Naive thymus-derived CD8-positive, alpha-beta T cell (primary cell): ENCODE measurements at regions not wholly inside any gene's neighbourhood (a gene's known extent, or its start where the extent isn't known, plus 50 kb on each side); places are given as distances from the start of the nearest gene placed in this dataset.

ENCODE experiments used
- ATAC-seq, 2 donors: fragments of 150-1000 bp; cut with Tn5 transposase in 1 of 2; sonication (Bioruptor Pico), chemical (Tn5 transposase) in 1 of 2; 1 replicate in 1 of 2; 2 replicates in 1 of 2; pipeline ENCODE4 v1.10.0; 2021; ENCODE audit warnings: mild to moderate bottlenecking in 2 of 2, moderate library complexity in 2 of 2
- POLR2A ChIA-PET: fragments of 350-600 bp; sonication (Branson Sonifier 250); formaldehyde crosslinking; loops from one replicate; lab custom pipeline; 2021; ENCODE audit warnings: antibody characterized with exemption; lab: Charles Lee
- DNase-seq, 10 donors: peaks; one replicate each; pipeline versions ENCODE4 v3.0.0 to v3.0.0-alpha.2; 2020 to 2022
- H3K27ac Mint-ChIP-seq, 10 donors: one replicate each; pipeline ENCODE4 v1.8.0; 2020 to 2022; ENCODE audit warnings: mild to moderate bottlenecking in 10 of 10, mixed read lengths in 10 of 10, moderate library complexity in 4 of 10, inconsistent platforms in 1 of 10
- H3K27me3 Mint-ChIP-seq, 5 donors: one replicate each; pipeline ENCODE4 v1.8.0; 2021 to 2022; ENCODE audit warnings: mixed read lengths in 5 of 5
- H3K36me3 Mint-ChIP-seq, 3 donors: one replicate each; pipeline ENCODE4 v1.8.0; 2020 to 2022; ENCODE audit warnings: mixed read lengths in 3 of 3, mild to moderate bottlenecking in 2 of 3, inconsistent platforms in 1 of 3
- H3K4me1 Mint-ChIP-seq, 4 donors: one replicate each; pipeline ENCODE4 v1.8.0; 2021 to 2022; ENCODE audit warnings: mixed read lengths in 4 of 4
- H3K4me3 Mint-ChIP-seq, 10 donors: one replicate each; pipeline ENCODE4 v1.8.0; 2020 to 2022; ENCODE audit warnings: mild to moderate bottlenecking in 10 of 10, mixed read lengths in 10 of 10, moderate library complexity in 6 of 10, inconsistent platforms in 1 of 10
- H3K9me3 Mint-ChIP-seq, 9 donors: one replicate each; pipeline ENCODE4 v1.8.0; 2020 to 2022; ENCODE audit warnings: mixed read lengths in 9 of 9, mild to moderate bottlenecking in 3 of 9, inconsistent platforms in 1 of 9, moderate library complexity in 1 of 9

DNA sequence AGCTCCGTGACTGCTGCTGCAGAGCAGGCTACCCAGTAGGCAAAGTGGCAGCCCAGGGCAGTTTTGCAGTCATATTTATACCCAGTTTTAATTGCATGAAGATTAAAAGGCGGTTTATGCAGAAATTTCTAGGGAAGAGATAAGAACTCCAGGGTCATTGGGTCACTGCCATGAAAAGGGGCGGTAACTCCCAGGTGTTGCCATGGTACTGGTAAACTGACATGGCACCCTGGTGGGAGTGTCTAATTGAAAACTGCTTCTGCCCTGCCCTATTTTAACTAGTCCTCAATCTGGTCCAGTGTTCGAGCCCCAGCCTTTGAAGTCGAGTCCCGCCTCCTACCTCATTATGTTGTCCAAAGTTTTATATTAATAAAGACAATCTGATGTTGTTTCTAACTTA lies 75.0 kb upstream of the FUCA2 start:
- no peak overlapping the region for H3K27ac Mint-ChIP-seq
- POLR2A ChIA-PET: no interaction called here
- no peak overlapping the region for H3K4me3 Mint-ChIP-seq
- H3K9me3 Mint-ChIP-seq: no peaks in the 10 kb centered on the region
- no peaks in the 10 kb centered on the region for H3K4me1 Mint-ChIP-seq
- no peak for ATAC-seq
- no peak for DNase-seq
- no peaks in the 10 kb centered on the region for H3K36me3 Mint-ChIP-seq
- H3K27me3 Mint-ChIP-seq: no peaks in the 10 kb centered on the region

DNA sequence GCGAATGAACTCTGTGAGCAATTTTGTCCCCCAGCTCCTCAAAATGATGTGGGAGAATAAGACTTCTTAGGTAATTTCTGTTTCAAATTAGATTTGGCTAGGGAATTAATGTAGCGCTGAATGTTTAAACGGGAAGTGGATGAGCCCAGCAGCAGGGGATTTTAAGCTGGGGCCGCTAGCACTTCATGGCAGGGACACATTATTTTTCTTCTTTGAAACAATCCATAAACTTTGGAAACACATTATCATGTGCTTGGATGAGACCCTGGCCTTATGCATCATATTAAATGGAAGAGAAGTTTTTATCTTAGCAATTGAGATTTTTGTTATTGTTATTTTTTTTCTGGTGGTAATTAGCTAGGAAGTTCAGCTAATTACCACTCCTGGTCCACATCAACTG lies 74.2 kb upstream of the FUCA2 start:
- H3K36me3 Mint-ChIP-seq: no peaks in the 10 kb centered on the region
- H3K4me3 Mint-ChIP-seq: no peak overlapping the region
- ATAC-seq: no peak
- H3K27ac Mint-ChIP-seq: no peak overlapping the region
- no peaks in the 10 kb centered on the region for H3K27me3 Mint-ChIP-seq
- H3K9me3 Mint-ChIP-seq: no peaks in the 10 kb centered on the region
- POLR2A ChIA-PET: no interaction called here
- peaks cover 0 to 3% (median 0%) of the 10 kb centered on the region in 4 donors for H3K4me1 Mint-ChIP-seq
- DNase-seq: no peak

DNA sequence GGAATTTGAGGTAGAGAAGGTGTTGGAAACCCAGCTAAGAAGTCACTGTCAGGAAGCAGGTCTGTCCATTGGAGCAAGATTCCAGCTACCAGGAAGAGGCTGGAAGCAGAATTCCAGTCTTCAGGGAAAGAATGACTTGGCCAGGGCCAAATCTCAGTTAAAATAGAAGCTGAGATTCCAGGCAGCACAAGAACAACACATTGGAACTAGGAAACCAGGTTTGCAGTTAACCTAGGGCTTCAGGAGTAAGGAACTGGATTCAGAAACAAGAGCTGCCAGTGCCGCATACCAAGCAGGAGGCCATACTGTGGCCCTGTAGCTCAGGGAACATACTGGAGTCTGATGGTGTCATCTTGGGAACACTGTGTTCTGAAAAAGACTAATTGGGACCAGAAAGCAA lies 73.7 kb upstream of the FUCA2 start:
- Mint-ChIP-seq H3K27ac (no peak overlapping the region), H3K4me3 (no peak overlapping the region), H3K27me3 (no peaks in the 10 kb centered on the region), H3K36me3 (no peaks in the 10 kb centered on the region), H3K9me3 (no peaks in the 10 kb centered on the region), H3K4me1 (peaks cover 0 to 3% (median 0%) of the 10 kb centered on the region in 4 donors)
- POLR2A ChIA-PET: no interaction called here
- no peak for ATAC-seq
- no peak for DNase-seq

DNA sequence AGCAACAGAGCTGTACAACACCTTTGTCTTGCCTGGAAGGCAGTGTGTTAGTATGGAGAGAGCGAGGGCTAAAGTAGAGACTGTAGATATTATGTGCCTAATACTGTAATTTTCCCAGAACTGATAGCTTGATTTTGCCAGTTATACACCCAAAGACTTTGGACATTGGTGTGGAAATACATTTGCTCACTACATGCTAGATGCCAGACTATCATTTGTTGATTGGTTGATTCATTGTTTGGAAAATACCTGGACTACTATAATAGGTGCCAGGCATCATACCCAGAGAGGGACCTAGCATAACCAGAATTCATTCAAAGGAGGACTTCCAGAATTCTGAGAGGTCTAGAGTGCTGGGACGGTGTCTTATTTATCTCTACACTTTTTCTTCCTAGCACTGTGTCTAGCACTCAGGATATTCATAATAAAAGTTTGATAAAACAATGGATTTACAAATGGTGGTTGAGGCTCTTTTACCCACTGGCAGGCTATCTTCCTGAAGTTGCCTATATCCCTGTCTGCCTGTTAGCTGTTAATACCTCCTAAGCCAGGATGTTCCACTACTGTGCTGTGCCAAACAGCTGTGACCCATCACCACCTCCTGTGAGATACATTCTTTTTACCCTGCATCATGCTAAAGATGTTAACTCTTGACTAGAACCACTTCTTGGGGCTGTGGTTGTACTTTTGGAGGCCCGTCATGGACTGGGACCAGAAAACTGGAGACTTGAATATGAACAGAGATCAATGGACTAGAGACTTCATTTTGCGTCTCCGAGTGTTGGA lies 72.2 kb upstream of the FUCA2 start:
- Mint-ChIP-seq H3K4me1 (peaks cover 0 to 3% (median 0%) of the 10 kb centered on the region in 4 donors), H3K36me3 (no peaks in the 10 kb centered on the region), H3K4me3 (no peak overlapping the region), H3K27me3 (no peaks in the 10 kb centered on the region), H3K9me3 (no peaks in the 10 kb centered on the region), H3K27ac (no peak overlapping the region)
- POLR2A ChIA-PET: no interaction called here
- DNase-seq (no peak), ATAC-seq (no peak)

DNA sequence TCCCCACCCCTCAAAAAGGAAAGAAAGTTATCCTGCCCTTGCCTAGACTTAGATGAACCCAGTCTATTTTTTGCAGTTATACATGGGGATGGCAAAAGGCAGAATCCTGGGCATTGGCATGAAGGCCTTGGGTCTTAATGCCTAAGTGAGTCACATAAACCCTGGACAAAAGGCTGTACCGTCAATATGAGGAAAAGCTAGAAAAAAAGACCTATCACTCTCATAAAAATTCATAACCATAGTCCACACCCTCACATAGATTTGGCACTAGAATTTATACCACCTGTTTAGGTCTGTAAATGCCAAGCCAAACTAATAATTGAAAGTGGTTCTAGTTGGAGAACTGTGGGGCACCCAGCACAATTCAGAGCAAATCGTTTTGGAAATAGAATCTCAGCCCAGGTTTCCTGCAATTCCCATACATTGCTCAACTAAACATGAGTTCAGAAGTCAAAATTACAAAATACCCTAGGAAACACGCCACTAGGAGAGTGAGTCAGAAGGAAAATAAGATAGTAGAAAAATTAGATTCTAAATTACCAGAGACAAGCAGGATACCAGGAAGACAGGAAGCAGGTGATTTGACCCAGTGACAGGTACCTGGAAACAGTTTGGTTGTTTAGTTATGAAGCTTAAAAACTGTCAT lies 70.4 kb upstream of the FUCA2 start:
- ATAC-seq: no peak
- Mint-ChIP-seq H3K27me3 (no peaks in the 10 kb centered on the region), H3K27ac (no peak overlapping the region), H3K4me3 (no peak overlapping the region), H3K36me3 (no peaks in the 10 kb centered on the region), H3K9me3 (no peaks in the 10 kb centered on the region), H3K4me1 (peaks cover 0 to 3% (median 0%) of the 10 kb centered on the region in 4 donors)
- POLR2A ChIA-PET: no interaction called here
- no peak for DNase-seq

DNA sequence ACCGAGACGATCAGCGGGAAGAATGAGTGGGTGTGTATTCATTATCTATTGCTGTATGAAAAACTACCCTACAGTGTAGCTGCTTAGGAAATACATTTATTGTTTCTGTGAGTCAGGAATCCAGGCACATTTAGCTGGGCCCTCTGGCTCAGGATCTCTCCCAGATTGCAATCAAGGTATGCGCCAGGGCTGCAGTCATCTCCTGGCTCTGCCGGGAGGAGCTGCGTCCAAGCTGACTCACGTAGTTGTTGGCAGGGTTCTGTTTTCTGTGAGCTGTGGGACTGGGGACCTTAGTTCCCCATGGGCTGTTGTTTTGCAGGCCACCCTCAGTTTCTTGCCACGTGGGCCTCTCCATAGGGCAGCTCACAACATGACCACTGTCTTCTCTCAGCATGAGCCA lies 68.2 kb upstream of the FUCA2 start:
- POLR2A ChIA-PET: no interaction called here
- peaks cover 0 to 3% (median 0%) of the 10 kb centered on the region in 4 donors for H3K4me1 Mint-ChIP-seq
- ATAC-seq: no peak
- H3K27ac Mint-ChIP-seq: no peak overlapping the region
- DNase-seq: no peak
- no peaks in the 10 kb centered on the region for H3K36me3 Mint-ChIP-seq
- no peaks in the 10 kb centered on the region for H3K9me3 Mint-ChIP-seq
- no peak overlapping the region for H3K4me3 Mint-ChIP-seq
- no peaks in the 10 kb centered on the region for H3K27me3 Mint-ChIP-seq

DNA sequence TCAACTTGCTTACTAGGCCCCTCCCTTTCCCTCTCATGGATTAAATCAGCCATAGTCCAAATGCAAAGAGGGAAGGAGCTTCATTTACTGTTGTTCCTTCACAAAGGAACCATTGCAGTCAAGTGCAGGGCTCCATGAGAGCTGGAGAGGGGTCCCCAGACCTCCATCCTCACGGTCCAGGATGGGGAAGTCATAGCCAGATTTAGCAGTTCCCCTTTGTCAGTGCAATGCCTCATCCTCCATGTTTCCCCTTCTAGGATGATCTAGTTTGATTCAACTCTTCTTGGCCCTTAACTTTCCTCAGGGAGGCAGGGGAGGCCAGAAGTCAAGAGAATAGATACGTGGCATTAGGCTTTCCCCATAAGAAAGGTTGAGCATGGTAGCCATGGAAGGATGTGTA lies 66.5 kb upstream of the FUCA2 start:
- POLR2A ChIA-PET: no interaction called here
- no peak for ATAC-seq
- H3K9me3 Mint-ChIP-seq: no peaks in the 10 kb centered on the region
- no peaks in the 10 kb centered on the region for H3K36me3 Mint-ChIP-seq
- H3K27me3 Mint-ChIP-seq: no peaks in the 10 kb centered on the region
- H3K27ac Mint-ChIP-seq: peak overlapping the region in 1 of 10 donors; percentile 20
- peaks cover 0 to 3% (median 0%) of the 10 kb centered on the region in 4 donors for H3K4me1 Mint-ChIP-seq
- DNase-seq: no peak
- H3K4me3 Mint-ChIP-seq: no peak overlapping the region

DNA sequence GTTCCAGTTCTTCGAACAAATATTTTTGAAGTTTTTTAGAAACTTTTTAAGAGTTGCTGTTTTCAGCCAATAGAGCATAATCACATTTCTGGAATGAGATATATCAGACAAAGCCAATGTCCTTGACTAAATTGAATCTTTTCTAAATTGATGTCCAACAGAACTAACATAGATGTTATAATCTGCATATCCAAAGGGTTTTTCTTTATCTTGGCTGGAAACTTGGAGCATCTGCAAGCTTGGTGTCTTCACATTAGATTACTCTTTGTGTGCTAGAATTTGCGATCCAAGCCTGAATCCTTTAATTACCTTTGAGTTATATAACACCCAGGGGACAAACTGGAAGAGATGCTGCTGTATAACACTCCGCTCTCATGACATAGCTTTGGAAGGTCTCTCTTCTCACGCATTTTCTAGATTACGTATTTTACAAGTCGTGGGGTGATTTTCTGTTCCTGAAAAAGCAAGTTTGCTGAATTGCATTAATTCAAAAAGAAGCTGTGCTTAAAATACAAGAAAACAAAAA lies 64.4 kb upstream of the FUCA2 start:
- POLR2A ChIA-PET: interaction anchor here (0.7 to 1.1 kb wide), 2 partner anchors 267 to 433 kb away, joined by 3 to 4 read pairs; partner anchors contain the start of genes LTV1 and PLAGL1
- ATAC-seq (no peak), DNase-seq (no peak)
- Mint-ChIP-seq H3K4me3 (no peak overlapping the region), H3K4me1 (no peaks in the 10 kb centered on the region), H3K9me3 (no peaks in the 10 kb centered on the region), H3K27ac (no peak overlapping the region), H3K36me3 (no peaks in the 10 kb centered on the region), H3K27me3 (no peaks in the 10 kb centered on the region)

DNA sequence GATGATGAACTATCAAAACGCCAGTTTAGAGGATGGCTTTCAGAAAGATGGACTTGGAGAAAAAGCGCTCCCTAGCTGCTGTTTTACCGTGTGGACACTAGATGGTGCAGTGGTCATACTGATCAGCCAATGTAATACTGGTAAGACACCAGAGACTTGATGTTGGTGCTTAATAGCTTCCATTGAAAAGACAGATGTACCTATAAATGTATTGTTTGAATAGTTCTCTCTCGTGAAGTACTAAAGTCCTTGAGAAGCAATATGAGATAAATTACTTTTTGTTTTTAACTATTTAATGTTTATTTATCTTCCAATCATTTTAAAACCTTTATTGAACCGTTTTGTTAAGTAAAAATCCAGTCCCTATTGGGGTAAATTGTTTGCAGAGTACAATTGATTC lies 63.9 kb upstream of the FUCA2 start:
- H3K9me3 Mint-ChIP-seq: no peaks in the 10 kb centered on the region
- no peaks in the 10 kb centered on the region for H3K4me1 Mint-ChIP-seq
- no peak overlapping the region for H3K4me3 Mint-ChIP-seq
- H3K27me3 Mint-ChIP-seq: no peaks in the 10 kb centered on the region
- H3K27ac Mint-ChIP-seq: no peak overlapping the region
- ATAC-seq (peak; percentile 87 to 91), DNase-seq (peak in 9 of 10 donors; percentile 18 to 74 (median 55))
- POLR2A ChIA-PET: interaction anchor here (1.1 kb wide), 1 partner anchor 433 kb away, joined by 4 read pairs; the partner anchor contains the start of gene PLAGL1
- H3K36me3 Mint-ChIP-seq: no peaks in the 10 kb centered on the region

DNA sequence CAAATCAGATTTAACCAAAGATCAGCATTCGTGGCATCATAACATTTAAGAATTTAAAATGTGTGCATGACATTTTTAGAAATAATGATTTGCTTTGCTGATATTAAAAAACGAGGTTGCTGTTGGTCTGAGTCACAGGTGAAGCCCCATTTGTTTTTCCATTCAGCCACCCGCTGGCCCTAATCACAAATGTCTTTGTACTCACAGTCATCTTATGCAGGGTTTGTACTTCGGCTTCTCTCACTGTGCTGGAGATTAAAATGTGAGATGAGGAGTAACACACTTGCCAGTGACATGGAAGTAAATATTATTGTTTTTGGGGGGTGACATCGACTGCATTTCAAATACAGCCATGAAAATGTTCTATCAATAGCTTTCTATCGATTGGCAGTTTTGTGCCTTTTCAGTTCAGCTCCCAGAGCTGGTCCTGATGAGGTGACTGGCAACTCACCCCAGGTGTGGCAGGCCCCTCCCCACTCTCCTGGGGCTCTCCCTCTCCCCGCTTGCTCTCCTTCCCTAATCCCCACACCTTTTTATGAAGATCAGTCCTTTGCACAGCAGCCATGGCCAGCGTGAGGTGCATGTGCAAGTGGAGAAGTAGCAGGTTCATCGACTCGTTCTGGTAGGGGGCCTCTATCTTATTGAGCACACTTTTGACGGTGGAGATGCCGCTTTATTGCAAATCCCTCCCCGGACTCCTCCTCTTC lies 58.8 kb upstream of the FUCA2 start:
- H3K36me3 Mint-ChIP-seq: no peaks in the 10 kb centered on the region
- no peak overlapping the region for H3K4me3 Mint-ChIP-seq
- peak overlapping the region in 1 of 10 donors; percentile 40 for H3K27ac Mint-ChIP-seq
- ATAC-seq (no peak), DNase-seq (no peak)
- H3K27me3 Mint-ChIP-seq: no peaks in the 10 kb centered on the region
- peaks cover 0 to 15% (median 0%) of the 10 kb centered on the region in 4 donors for H3K4me1 Mint-ChIP-seq
- H3K9me3 Mint-ChIP-seq: no peaks in the 10 kb centered on the region
- POLR2A ChIA-PET: no interaction called here

DNA sequence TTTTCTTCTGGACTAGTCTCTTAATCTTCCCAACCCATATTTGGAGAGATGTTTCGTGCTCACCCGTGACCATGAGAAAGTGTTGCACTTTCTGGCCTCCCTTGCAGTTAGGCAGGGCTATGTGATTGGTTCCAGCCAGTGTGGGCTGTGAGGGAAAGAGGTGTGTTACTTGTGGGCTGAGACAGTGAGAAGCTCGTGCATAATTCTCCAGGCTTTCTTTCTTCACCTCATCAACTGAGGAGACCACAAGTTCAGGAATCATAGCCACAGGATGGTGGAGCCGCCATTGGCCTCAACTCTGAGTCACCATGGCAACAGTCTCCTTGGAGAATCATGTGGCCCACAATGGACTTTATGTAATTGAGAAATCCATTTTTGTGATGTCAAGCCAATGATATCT lies 57.5 kb upstream of the FUCA2 start:
- peaks cover 0 to 15% (median 0%) of the 10 kb centered on the region in 4 donors for H3K4me1 Mint-ChIP-seq
- no peaks in the 10 kb centered on the region for H3K9me3 Mint-ChIP-seq
- no peak for ATAC-seq
- no peak for DNase-seq
- no peak overlapping the region for H3K27ac Mint-ChIP-seq
- no peaks in the 10 kb centered on the region for H3K27me3 Mint-ChIP-seq
- no peaks in the 10 kb centered on the region for H3K36me3 Mint-ChIP-seq
- H3K4me3 Mint-ChIP-seq: no peak overlapping the region
- POLR2A ChIA-PET: no interaction called here

DNA sequence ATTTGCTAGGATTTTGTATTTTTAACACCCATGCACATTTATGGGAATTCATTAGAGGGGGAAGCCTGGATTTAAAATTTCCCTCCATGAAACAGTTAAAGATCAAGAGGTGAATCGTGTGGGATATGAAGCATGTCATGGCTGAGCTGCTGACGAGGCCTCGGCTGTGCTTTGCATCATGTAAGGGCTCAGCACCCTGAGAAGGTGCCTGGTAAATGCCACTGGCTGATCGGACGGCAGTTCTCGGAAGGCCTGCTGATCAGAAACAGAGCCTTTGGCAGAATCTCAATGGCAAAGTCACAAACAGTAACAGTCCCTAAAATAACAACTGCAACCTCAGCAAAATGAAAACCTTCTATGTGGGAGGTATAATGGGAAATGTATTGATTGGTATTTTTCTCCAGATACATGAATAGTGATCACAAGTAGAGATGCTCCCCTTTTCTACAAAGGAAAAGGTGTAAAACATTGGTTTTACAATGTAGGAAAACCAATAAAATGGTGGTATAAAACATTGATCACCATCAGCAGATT lies 53.0 kb upstream of the FUCA2 start:
- H3K36me3 Mint-ChIP-seq: no peaks in the 10 kb centered on the region
- ATAC-seq (no peak), DNase-seq (no peak)
- peaks cover 0 to 27% (median 2%) of the 10 kb centered on the region in 4 donors for H3K4me1 Mint-ChIP-seq
- POLR2A ChIA-PET: no interaction called here
- H3K4me3 Mint-ChIP-seq: no peak overlapping the region
- H3K9me3 Mint-ChIP-seq: no peaks in the 10 kb centered on the region
- no peak overlapping the region for H3K27ac Mint-ChIP-seq
- no peaks in the 10 kb centered on the region for H3K27me3 Mint-ChIP-seq

DNA sequence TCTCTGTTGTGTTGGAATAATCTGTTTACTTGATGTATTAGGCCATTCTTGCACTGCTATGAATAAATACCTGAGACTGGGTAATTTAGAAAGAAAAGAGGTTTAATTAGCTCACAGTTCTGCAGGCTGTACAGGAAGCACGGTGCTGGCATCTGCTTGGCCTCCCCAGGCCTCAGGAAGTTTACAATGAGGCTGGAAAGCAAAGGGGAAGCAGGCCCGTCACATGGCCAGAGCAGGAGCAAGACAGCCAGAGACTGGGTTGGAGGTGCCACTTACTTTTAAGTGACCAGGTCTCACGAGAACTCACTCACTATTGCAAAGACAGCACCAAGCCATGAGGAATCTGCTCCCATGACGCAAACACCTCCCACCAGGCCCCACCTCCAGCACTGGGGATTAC lies 50.6 kb upstream of the FUCA2 start:
- Mint-ChIP-seq H3K4me3 (no peak overlapping the region), H3K27me3 (no peaks in the 10 kb centered on the region), H3K27ac (no peak overlapping the region), H3K9me3 (no peaks in the 10 kb centered on the region), H3K4me1 (peaks cover 0 to 21% (median 2%) of the 10 kb centered on the region in 4 donors), H3K36me3 (no peaks in the 10 kb centered on the region)
- POLR2A ChIA-PET: no interaction called here
- no peak for DNase-seq
- ATAC-seq: no peak
